HFFc6 (cell line): ENCODE measurements at regions not wholly inside any gene's neighbourhood (a gene's known extent, or its start where the extent isn't known, plus 50 kb on each side); places are given as distances from the start of the nearest gene placed in this dataset.

Experiments
- DNase-seq: peaks from one replicate; pipeline ENCODE4 v3.0.0-alpha.2; 2018
- H3K27ac Mint-ChIP-seq: 2 replicates; pipeline ENCODE4 v1.8.0; 2020; ENCODE audit warnings: mild to moderate bottlenecking, mixed read lengths
- H3K27me3 Mint-ChIP-seq: 2 replicates; pipeline ENCODE4 v1.8.0; 2021; ENCODE audit warnings: mild to moderate bottlenecking, moderate library complexity, mixed read lengths; ENCODE audit not compliant: insufficient read depth
- H3K36me3 Mint-ChIP-seq: 2 replicates; pipeline ENCODE4 v1.8.0; 2021; ENCODE audit warnings: low read depth, mixed read lengths
- H3K4me1 Mint-ChIP-seq: 2 replicates; pipeline ENCODE4 v1.8.0; 2020; ENCODE audit warnings: low read depth, mixed read lengths
- H3K4me3 Mint-ChIP-seq: 2 replicates; pipeline ENCODE4 v1.8.0; 2020; ENCODE audit warnings: mild to moderate bottlenecking, moderate library complexity, mixed read lengths
- H3K9me3 Mint-ChIP-seq: 2 replicates; pipeline ENCODE4 v1.8.0; 2020; ENCODE audit warnings: mild to moderate bottlenecking, mixed read lengths
- TF ChIP-seq, protein P1 (sequence below): fragments of 200-600 bp; sonication (generic); IDR thresholded peaks from 2 replicates; pipeline ENCODE4 v1.5.0; 2021; ENCODE audit warnings: antibody characterized with exemption, mild to moderate bottlenecking

DNA sequence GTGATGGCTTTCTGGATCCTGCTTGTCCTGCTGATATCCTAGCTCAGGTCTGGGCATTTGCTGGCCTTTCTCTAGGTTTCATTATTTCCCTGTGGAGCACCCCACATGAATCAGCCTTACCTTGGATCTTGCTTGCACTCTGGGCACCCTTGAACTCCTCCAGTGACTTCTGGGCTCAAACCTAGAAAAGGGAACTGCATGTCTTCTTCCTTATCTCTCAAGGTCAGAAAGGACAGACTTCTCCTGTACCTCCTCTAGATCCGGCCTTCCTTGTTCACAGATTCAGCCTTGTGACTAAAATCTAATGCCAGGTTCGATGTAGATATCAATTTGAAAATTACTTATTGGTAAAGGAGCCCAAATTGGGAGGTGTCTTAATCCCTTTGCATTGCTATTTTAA is 267.9 kb downstream of the PARP8 start:
- H3K36me3 Mint-ChIP-seq: no peaks in the 10 kb centered on the region; the same call in 1 of the 2 replicates
- H3K4me3 Mint-ChIP-seq: no peak overlapping the region
- H3K27ac Mint-ChIP-seq: no peak overlapping the region
- peaks cover 32% of the 10 kb centered on the region for H3K9me3 Mint-ChIP-seq
- TF ChIP-seq, protein P1, sequence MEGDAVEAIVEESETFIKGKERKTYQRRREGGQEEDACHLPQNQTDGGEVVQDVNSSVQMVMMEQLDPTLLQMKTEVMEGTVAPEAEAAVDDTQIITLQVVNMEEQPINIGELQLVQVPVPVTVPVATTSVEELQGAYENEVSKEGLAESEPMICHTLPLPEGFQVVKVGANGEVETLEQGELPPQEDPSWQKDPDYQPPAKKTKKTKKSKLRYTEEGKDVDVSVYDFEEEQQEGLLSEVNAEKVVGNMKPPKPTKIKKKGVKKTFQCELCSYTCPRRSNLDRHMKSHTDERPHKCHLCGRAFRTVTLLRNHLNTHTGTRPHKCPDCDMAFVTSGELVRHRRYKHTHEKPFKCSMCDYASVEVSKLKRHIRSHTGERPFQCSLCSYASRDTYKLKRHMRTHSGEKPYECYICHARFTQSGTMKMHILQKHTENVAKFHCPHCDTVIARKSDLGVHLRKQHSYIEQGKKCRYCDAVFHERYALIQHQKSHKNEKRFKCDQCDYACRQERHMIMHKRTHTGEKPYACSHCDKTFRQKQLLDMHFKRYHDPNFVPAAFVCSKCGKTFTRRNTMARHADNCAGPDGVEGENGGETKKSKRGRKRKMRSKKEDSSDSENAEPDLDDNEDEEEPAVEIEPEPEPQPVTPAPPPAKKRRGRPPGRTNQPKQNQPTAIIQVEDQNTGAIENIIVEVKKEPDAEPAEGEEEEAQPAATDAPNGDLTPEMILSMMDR: no peak
- H3K4me1 Mint-ChIP-seq: no peaks in the 10 kb centered on the region
- DNase-seq: no peak
- no peaks in the 10 kb centered on the region for H3K27me3 Mint-ChIP-seq

DNA sequence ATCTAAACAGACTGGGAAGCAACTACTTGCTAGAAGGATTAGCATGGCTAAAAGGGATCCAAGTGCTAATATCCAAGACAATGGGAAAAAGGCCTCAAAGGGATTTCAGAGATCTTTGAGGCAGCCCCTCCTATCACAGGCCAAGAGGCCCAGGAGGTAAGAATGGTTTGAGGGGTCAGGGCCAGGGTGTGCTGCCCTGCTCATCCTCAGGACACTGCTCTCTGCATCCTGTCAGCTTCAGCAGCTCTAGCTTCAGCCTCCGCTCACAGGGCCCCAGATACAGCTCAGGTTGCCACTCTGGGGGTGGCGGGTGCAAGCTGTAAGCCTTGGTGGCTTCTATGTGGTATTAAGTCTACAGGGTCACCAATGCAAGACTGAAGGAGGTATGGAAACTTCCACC is 278.7 kb downstream of the PARP8 start:
- no peaks in the 10 kb centered on the region; the same call in 1 of the 2 replicates for H3K36me3 Mint-ChIP-seq
- no peak for DNase-seq
- TF ChIP-seq, protein P1: no peak
- H3K4me1 Mint-ChIP-seq: no peaks in the 10 kb centered on the region
- H3K9me3 Mint-ChIP-seq: no peaks in the 10 kb centered on the region; the same call in none of the 2 replicates
- H3K27me3 Mint-ChIP-seq: no peaks in the 10 kb centered on the region
- H3K27ac Mint-ChIP-seq: no peak overlapping the region
- no peak overlapping the region for H3K4me3 Mint-ChIP-seq

DNA sequence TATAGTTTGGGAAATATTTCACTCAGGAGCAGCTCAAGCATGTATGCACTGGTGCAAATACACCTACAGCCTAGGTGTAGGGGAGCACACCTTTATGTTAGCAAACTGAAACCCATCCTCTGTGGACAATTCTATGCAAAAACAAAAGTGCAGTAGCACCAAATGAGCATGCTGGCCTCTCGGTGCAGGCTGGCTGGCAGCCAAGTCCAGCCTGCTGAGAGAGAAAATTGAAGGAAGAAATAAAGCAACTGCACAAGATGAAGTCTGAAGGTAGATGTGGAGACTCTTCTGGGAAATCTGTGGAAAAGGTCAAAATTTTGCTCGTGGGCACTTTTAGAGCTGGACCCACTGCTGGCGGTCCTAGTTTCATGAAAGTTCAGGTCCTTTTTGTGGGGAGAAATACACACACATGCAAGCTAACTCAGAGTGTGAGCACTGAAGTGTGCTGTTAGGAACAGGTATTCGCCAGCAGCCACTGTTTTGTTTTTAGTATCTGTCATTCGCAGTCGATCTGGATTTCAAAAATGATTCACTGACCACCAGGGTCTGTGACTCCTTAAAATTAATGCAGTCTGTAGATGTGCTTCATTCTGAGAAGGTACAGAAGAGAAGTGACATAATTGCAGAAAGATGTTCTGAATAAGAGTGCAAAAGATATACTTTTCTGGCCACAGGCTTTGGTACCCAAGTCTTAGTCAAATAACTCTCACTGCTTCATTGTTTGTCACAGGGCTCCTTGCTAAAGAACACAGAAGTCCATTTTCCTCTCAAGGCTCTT is 281.7 kb downstream of the PARP8 start:
- no peak for DNase-seq
- Mint-ChIP-seq H3K36me3 (no peaks in the 10 kb centered on the region), H3K4me1 (no peaks in the 10 kb centered on the region), H3K9me3 (no peaks in the 10 kb centered on the region; the same call in none of the 2 replicates), H3K27ac (no peak overlapping the region), H3K27me3 (no peaks in the 10 kb centered on the region; the same call in 1 of the 2 replicates), H3K4me3 (no peak overlapping the region)
- TF ChIP-seq, protein P1: no peak

- Mint-ChIP-seq H3K4me1 (no peaks in the 10 kb centered on the region), H3K27me3 (no peaks in the 10 kb centered on the region; the same call in 1 of the 2 replicates), H3K27ac (no peak overlapping the region), H3K9me3 (no peaks in the 10 kb centered on the region), H3K4me3 (no peak overlapping the region), H3K36me3 (no peaks in the 10 kb centered on the region)
- no peak for DNase-seq
- TF ChIP-seq, protein P1: no peak
Observed at GRCh38 chr5:50953290-50953689, 286.9 kb downstream of the PARP8 start.

GRCh38 chr5:50958852-50959457 is 292.5 kb downstream of the PARP8 start:
- Mint-ChIP-seq H3K4me1 (peaks cover 11% of the 10 kb centered on the region), H3K27me3 (peaks cover 8% of the 10 kb centered on the region; the same call in 1 of the 2 replicates), H3K9me3 (no peaks in the 10 kb centered on the region), H3K4me3 (no peak overlapping the region), H3K27ac (no peak overlapping the region), H3K36me3 (no peaks in the 10 kb centered on the region)
- TF ChIP-seq, protein P1: peak; percentile 83
- DNase-seq: peak; percentile 39
